DMS53 treated with DMSO at 0.1 percent for 48 hours (cell line): ENCODE measurements at regions not wholly inside any gene's neighbourhood (a gene's known extent, or its start where the extent isn't known, plus 50 kb on each side); places are given as distances from the start of the nearest gene placed in this dataset.

Source experiments
- DNase-seq: peaks from one replicate; lab custom pipeline; 2025; ENCODE audit not compliant: unreplicated experiment; lab: John Stamatoyannopoulos, UW

- DNase-seq = no peak
Measured at GRCh38 chr2:62596061-62596921, 90.3 kb upstream of the TMEM17 start.

DNA sequence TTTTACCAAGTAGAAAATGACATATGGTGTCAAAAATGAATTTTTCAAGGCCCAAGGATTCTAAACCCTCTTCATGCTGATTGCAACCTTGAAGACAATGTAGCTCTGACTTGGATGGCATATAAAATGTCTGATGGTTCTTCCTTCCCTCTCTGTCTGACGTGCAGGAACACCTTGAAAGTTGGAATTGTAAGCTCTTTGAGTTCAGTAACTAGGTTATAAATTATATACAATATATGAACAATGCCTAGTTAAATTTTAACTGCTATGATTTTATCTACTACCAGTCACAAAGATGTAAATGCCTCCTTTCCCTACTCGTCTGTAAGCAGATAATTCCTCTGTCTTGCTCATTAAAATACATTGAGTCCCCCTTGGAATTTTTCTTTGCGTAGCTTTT is 89.5 kb upstream of the TMEM17 start:
- DNase-seq = no peak

- no peak for DNase-seq
Measured at GRCh38 chr2:62593825-62594224, 87.8 kb upstream of the TMEM17 start.

GRCh38 chr2:62591491-62591890 is 85.5 kb upstream of the TMEM17 start:
- DNase-seq = no peak

DNA sequence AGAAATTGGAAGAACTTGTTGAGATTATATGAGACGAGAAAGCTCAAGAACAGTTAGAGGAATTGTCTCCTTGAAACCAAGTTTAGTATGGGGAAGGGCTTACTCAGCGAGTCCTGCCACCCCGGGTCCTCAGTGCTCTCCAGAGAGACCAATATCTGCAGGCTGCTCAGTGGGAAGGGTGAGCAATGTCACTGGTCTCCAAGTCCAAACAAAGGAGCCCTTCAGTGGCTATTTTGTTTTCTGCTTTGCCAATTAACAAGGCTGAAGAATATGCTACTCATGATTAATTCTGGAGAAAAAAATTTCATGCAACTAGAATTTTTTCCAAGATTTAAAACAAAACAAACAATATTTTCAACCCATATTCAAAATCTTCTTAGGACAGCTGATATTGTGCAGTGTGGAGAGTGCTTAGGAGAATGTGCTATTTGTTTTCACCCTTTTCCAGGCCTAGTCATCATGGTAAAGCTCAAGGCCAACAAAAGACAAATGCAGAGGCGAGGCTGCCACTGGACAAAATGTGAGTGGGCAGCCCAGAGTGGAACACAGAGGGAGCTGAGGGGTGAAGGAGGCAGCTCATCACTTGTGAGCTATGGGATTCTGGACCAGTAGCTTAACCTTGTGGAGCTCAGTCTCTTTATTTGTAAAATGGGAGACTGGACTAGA is 83.8 kb upstream of the TMEM17 start:
- no peak for DNase-seq

GRCh38 chr2:62587592-62587991 is 81.6 kb upstream of the TMEM17 start:
- no peak for DNase-seq

DNA sequence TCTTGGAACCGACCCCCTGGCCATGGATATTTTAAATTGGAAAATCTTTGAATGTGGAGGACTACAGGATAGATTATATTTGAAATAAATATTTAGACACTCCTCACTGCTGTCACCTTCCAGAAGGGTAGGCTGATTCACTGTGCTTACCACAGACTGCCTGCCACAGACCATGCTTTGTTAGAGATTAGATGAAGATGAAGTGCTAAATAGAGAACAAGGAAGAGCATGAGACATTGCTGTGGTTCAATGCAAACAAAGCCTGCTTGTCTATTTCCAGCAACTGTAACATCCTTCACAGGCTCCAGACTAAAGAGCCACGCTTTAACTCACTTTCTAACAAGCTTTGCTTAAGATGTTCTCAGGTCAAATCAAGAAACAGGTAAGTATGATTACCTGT is 81.0 kb upstream of the TMEM17 start:
- DNase-seq = peak; percentile 26

- peak; percentile 9 for DNase-seq
Measured at GRCh38 chr2:62578803-62579640, 73.0 kb upstream of the TMEM17 start.

- DNase-seq = no peak
Measured at GRCh38 chr2:62577994-62578781, 72.2 kb upstream of the TMEM17 start.

- DNase-seq = no peak
Measured at GRCh38 chr2:62576276-62576939, 70.4 kb upstream of the TMEM17 start.

DNA sequence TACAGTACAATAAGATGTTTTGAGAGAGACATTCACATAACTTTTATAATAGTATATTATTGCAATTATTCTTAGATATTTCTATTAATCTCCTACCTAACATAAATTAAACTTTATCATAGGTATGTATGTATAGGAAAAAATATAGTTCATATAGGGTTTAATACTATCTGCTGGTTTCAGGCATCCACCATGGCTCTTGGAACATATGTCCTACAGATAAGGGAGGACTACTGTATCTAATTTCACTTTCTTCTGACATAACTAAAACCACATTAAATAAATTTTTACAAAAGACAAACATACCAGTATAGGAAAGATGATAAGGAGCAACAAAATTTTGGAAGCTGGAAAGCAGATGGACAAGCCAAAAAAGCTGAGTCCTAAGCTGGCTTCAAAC is 67.9 kb upstream of the TMEM17 start:
- no peak for DNase-seq

DNA sequence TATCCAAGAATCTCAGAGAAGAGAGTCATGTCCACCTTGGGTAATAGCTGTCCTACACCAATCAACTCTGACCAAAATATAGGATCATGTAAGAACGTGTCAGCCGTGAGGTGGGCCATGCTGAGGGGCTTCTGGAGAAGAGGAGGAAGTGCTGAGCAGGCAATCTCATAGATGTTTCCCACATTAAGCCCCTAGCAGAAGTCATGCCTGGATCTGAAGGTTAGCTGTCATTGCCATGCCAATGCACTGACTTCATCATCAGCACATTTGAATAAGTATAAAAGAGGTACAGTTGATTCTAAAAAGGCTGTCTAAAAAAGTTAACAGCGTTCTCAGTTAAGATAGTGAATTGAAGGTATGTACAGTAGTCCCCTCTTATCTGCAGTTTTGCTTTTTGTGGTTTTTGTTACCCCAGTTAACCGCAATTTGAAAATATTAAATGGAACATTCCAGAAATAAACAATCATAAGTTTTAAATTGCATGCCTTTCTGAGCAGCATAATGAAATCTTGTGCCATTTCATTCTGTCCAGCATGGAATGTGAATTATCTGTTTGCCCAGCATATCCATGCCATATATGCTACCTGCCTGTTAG is 67.2 kb upstream of the TMEM17 start:
- no peak for DNase-seq

- DNase-seq = peak; percentile 64
Measured at GRCh38 chr2:62570861-62571698, 65.1 kb upstream of the TMEM17 start.

GRCh38 chr2:62569907-62570841 is 64.2 kb upstream of the TMEM17 start:
- DNase-seq = peak; percentile 97

DNA sequence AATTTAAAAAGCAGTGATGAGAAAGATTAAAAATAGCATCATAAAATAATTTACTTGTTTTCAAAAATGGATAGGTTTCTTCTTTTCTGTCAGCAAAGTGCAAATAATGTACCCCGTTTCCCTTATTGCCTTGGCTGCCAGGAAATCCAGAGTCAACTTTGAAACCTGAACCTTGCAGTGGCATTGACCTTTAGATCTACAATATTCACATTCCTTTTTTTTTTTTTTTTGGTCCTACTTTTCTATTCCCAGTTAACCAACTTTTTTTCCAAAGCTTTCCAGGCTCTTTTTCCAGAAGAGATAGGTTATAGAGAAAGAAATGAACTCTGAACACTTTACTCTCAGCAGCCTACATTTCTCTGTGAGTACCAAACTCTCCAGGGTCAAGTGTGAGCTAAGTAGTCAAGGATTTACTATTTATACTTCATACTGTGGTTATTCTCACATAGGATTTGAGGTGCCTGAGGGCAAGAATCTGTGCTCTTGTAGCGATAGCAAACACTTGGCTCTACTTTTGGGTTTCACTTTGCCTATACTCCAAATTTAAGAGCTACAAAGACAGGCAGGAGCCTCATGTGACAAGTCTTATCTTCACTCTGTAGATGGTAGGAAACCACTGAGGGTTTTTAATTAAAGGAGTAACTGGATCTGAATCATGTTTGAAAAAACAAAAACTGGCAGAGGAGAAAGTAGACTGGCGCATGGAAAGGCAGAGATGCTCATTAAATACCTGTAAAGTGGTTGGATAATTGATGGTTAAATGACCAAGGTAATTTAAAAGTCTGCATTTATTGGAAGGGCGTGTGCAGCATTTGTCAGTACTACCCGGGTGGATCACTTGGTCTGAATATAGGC is 63.2 kb upstream of the TMEM17 start:
- peak; percentile 45 for DNase-seq

- no peak for DNase-seq
Measured at GRCh38 chr2:62568074-62568473, 62.1 kb upstream of the TMEM17 start.

GRCh38 chr2:62567669-62568068 is 61.7 kb upstream of the TMEM17 start:
- no peak for DNase-seq
